GM18505 (cell line): ENCODE measurements at regions not wholly inside any gene's neighbourhood (a gene's known extent, or its start where the extent isn't known, plus 50 kb on each side); places are given as distances from the start of the nearest gene placed in this dataset.

Experiments
- ATAC-seq: cut with Tn5 transposase; IDR thresholded peaks from one replicate; pipeline ENCODE4 v1.9.1; 2021; ENCODE audit not compliant: unreplicated experiment
- POLR2A ChIP-seq: IDR thresholded peaks from 4 replicates; pipeline ENCODE4 v1.6.1; 2011; ENCODE audit warnings: borderline replicate concordance; ENCODE audit not compliant: insufficient read depth, insufficient read length; ENCODE audit errors: extremely low read depth

GRCh38 chr1:209402697-209403096 is 180.8 kb upstream of the CAMK1G start:
- no peak for ATAC-seq
- TF ChIP-seq POLR2A, result no peak

- ATAC-seq, result no peak
Observed at GRCh38 chr1:209403921-209404320, 179.6 kb upstream of the CAMK1G start.

DNA sequence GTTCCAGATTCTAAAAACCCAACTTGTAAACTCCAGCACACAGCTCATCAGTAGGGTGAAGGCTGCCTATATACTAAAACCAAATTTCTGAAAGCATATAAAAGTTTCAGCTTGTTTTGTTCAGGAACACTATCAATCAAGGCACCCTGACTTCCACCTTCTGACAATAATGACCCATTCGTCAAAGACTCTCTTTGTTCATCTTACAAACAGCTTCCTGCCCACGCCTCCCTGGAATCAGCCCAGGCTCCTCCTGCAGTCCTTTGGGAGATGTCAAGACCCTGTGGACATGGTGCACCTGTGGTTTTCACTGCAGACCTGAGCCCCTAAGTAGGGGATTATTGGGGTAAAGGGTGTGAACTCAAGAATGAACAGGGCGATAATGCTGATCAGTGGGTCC is 178.9 kb upstream of the CAMK1G start:
- no peak for TF ChIP-seq POLR2A
- ATAC-seq, result no peak

More at GRCh38 chr1:209403921-209404320, 179.6 kb upstream of the CAMK1G start:
- no peak for TF ChIP-seq POLR2A

GRCh38 chr1:209405183-209405814 is 178.2 kb upstream of the CAMK1G start:
- no peak for ATAC-seq
- TF ChIP-seq POLR2A, result no peak

GRCh38 chr1:209406168-209406567 is 177.3 kb upstream of the CAMK1G start:
- TF ChIP-seq POLR2A, result no peak
- ATAC-seq, result no peak

GRCh38 chr1:209406595-209406994 is 176.9 kb upstream of the CAMK1G start:
- ATAC-seq, result no peak
- no peak for TF ChIP-seq POLR2A

- ATAC-seq, result no peak
Observed at GRCh38 chr1:209409780-209410179, 173.7 kb upstream of the CAMK1G start.

GRCh38 chr1:209411491-209411929 is 172.0 kb upstream of the CAMK1G start:
- ATAC-seq, result no peak
- no peak for TF ChIP-seq POLR2A

More at GRCh38 chr1:209409780-209410179, 173.7 kb upstream of the CAMK1G start:
- TF ChIP-seq POLR2A, result no peak

DNA sequence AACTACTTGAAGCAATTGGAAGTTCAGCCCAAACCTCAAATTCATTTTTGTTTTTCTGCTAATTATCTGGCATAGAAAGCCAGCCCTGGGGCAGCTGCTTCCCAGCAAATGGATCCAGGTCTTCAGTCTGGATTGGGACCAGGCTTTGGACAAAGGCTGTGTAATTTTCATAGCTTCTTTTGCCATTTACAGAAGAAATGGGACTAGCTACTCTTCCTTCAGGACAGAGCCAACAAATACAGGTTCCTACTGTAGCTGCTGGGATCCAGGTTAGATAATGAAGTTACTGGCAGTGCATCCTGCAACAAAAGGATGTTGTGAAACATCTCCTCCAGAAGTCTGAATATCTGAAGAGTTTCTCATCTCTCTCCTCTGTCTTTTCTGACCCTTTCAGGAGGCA is 171.5 kb upstream of the CAMK1G start:
- no peak for ATAC-seq
- no peak for TF ChIP-seq POLR2A

- ATAC-seq, result no peak
- TF ChIP-seq POLR2A, result no peak
Observed at GRCh38 chr1:209412566-209412965, 170.9 kb upstream of the CAMK1G start.

DNA sequence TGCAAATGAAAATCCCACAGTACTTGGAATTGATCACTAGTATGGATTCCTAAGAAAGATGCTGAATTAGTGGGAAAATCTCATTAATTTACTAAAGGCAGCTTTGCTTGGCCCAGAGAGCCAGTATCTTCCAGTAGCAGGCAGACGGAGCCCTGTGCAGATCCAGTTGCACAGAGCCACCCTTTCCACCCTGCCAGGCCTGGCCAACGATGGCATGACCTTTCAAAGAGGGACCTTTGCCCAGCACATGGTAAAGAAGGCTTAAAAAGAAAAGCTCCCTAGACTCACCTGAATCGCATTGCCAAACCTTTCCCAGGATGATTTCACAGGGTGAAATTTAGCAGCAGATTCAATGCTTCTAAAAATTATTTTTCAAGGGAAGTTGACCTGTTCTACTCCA is 170.5 kb upstream of the CAMK1G start:
- no peak for ATAC-seq
- no peak for TF ChIP-seq POLR2A

GRCh38 chr1:209414803-209415329 is 168.6 kb upstream of the CAMK1G start:
- no peak for ATAC-seq

DNA sequence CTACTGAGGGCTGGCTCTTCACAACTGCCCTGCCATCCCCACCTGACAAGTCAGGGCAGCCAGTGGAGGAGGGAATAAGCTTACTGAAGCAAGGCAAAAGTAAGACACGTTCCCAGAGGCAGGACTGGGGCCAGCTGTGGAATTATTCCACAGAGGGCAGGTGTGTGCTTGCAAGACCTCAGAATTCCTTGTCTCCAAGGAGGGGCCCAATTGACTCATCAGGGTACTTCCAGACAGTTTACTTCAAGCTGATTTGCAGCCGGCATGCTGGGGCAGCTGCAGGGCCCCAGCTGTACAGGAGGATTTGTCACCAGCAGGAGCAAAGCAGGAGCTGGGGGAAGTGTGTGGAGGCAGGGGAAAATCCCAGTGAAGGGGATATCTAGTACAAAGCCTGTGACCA is 167.5 kb upstream of the CAMK1G start:
- no peak for TF ChIP-seq POLR2A
- ATAC-seq, result no peak

More at GRCh38 chr1:209414803-209415329, 168.6 kb upstream of the CAMK1G start:
- no peak for TF ChIP-seq POLR2A

- no peak for TF ChIP-seq POLR2A
- ATAC-seq, result no peak
Observed at GRCh38 chr1:209416716-209417115, 166.8 kb upstream of the CAMK1G start.
